ENCODE measurements at regions not wholly inside any gene's neighbourhood (a gene's known extent, or its start where the extent isn't known, plus 50 kb on each side); places are given as distances from the start of the nearest gene placed in this dataset.

- H3K9me3 ChIP-seq (ENCODE audit: control insufficient read depth, insufficient read depth, low read length), result peaks cover 2% of the 10 kb centered on the region
- peaks cover 8% of the 10 kb centered on the region for H3K4me1 ChIP-seq (ENCODE audit: control insufficient read depth, insufficient read depth, low read length)
- H3K36me3 ChIP-seq (ENCODE audit: control insufficient read depth, insufficient read depth, low read length), result no peaks in the 10 kb centered on the region
- no peak overlapping the region for H3K4me3 ChIP-seq (ENCODE audit: low read depth, low read length)
- no peaks in the 10 kb centered on the region for H3K27me3 ChIP-seq (ENCODE audit: control insufficient read depth, insufficient read depth, low read length)
- no peak overlapping the region for H3K9ac ChIP-seq (ENCODE audit: low read depth, low read length)
Measured at GRCh38 chrX:114165537-114165936, 418.3 kb upstream of the HTR2C start.

GRCh38 chrX:114162068-114162735, 421.7 kb upstream of the HTR2C start:
- Histone ChIP-seq H3K27me3 (ENCODE audit: control insufficient read depth, insufficient read depth, low read length) (no peaks in the 10 kb centered on the region), H3K36me3 (ENCODE audit: control insufficient read depth, insufficient read depth, low read length) (no peaks in the 10 kb centered on the region), H3K4me1 (ENCODE audit: control insufficient read depth, insufficient read depth, low read length) (peaks cover 8% of the 10 kb centered on the region), H3K4me3 (ENCODE audit: low read depth, low read length) (no peak overlapping the region), H3K9me3 (ENCODE audit: control insufficient read depth, insufficient read depth, low read length) (no peaks in the 10 kb centered on the region), H3K9ac (ENCODE audit: low read depth, low read length) (no peak overlapping the region)

DNA sequence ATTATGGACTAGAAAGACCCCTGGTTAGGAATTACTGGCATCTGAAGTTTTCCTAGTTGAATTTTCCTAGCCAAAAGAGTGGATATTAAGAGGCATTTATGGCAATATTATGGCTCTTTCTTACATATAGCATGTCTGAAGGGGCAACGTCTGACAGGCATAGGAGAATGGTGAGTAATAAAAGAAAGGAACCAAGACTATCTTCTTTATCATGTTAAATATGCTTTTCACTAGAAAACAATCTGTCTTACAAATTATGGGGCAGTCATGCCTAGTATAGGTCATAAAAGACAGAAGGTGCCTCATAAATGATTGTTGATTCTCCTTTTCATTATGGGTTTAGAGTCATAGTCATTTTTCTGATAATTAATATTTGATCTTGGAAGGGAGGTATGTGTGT, 431.1 kb upstream of the HTR2C start:
- H3K36me3 ChIP-seq (ENCODE audit: control insufficient read depth, insufficient read depth, low read length), result no peaks in the 10 kb centered on the region
- H3K9ac ChIP-seq (ENCODE audit: low read depth, low read length), result no peak overlapping the region
- H3K4me3 ChIP-seq (ENCODE audit: low read depth, low read length), result no peak overlapping the region
- no peaks in the 10 kb centered on the region for H3K27me3 ChIP-seq (ENCODE audit: control insufficient read depth, insufficient read depth, low read length)
- peaks cover 9% of the 10 kb centered on the region for H3K4me1 ChIP-seq (ENCODE audit: control insufficient read depth, insufficient read depth, low read length)
- no peaks in the 10 kb centered on the region for H3K9me3 ChIP-seq (ENCODE audit: control insufficient read depth, insufficient read depth, low read length)

DNA sequence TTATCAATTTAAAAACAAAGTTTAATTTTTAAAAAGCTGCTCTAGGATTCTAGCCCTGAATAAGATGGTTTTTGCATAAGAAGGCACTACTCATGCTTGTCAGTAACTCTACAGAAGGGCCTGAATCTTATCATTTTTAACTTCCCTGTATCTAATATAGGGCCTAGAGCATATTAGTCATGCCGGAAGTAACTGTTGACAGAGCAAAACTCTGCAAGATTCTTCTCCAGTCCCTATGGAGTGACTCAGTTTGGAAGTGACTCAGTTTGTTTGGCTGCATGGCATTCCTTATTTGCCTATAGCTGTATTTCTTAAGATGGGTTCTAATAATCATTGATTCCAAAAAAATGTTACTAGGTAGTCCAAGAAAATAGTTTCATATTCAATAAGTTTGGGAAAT, 431.8 kb upstream of the HTR2C start:
- Histone ChIP-seq H3K4me3 (ENCODE audit: low read depth, low read length) (no peak overlapping the region), H3K9ac (ENCODE audit: low read depth, low read length) (no peak overlapping the region), H3K9me3 (ENCODE audit: control insufficient read depth, insufficient read depth, low read length) (no peaks in the 10 kb centered on the region), H3K36me3 (ENCODE audit: control insufficient read depth, insufficient read depth, low read length) (no peaks in the 10 kb centered on the region), H3K27me3 (ENCODE audit: control insufficient read depth, insufficient read depth, low read length) (no peaks in the 10 kb centered on the region), H3K4me1 (ENCODE audit: control insufficient read depth, insufficient read depth, low read length) (peaks cover 9% of the 10 kb centered on the region)

DNA sequence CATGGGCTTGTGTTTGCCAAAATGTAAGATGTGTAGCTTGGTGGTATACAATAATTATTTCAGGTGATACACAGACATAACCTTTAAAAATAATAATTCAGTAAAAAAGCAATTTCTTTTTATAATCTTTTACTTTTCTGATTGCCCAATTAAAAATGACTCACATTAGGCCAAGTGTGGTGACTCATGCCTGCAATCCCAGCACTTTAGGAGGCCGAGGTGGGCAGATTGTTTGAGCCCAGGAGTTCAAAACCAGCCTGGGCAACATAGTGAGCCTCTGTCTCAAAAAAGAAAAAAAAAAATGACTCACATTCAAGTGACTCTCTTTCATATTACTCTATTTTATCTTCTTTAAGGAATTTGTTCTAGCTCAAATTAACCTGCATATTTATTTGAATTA, 449.4 kb upstream of the HTR2C start:
- Histone ChIP-seq H3K27me3 (ENCODE audit: control insufficient read depth, insufficient read depth, low read length) (no peaks in the 10 kb centered on the region), H3K9me3 (ENCODE audit: control insufficient read depth, insufficient read depth, low read length) (no peaks in the 10 kb centered on the region), H3K9ac (ENCODE audit: low read depth, low read length) (no peak overlapping the region), H3K4me3 (ENCODE audit: low read depth, low read length) (no peak overlapping the region), H3K4me1 (ENCODE audit: control insufficient read depth, insufficient read depth, low read length) (no peaks in the 10 kb centered on the region), H3K36me3 (ENCODE audit: control insufficient read depth, insufficient read depth, low read length) (no peaks in the 10 kb centered on the region)

DNA sequence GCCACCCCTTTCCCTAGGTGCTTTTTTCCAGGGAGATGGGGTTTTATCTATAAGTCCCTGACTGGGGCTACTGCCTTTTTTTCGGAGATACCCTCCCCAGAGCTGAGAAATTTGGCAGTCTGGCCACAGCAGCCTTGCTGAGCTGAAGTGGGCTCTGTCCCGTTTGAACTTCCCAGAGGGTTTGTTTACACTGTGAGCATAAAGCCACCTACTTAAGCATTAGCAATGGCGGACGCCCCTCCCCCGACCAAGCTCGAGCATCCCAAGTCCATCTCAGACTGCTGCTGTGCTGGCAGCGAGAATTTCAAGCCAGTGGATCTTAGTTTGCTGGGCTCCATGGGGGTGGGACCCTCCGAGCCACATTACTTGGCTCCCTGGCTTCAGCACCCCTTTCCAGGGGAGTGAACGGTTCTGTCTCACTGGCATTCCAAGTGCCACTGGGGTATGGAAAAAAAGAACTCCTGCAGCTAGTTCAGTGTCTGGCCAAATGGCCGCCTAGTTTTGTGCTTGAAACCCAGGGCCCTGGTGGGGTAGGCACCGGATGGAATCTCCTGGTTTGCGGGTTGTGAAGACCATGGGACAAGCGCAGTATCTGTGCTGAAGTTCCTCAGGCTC, 456.4 kb upstream of the HTR2C start:
- peak overlapping the region; percentile 6 for H3K4me3 ChIP-seq (ENCODE audit: low read depth, low read length)
- H3K36me3 ChIP-seq (ENCODE audit: control insufficient read depth, insufficient read depth, low read length), result no peaks in the 10 kb centered on the region
- no peaks in the 10 kb centered on the region for H3K27me3 ChIP-seq (ENCODE audit: control insufficient read depth, insufficient read depth, low read length)
- no peaks in the 10 kb centered on the region for H3K9me3 ChIP-seq (ENCODE audit: control insufficient read depth, insufficient read depth, low read length)
- H3K4me1 ChIP-seq (ENCODE audit: control insufficient read depth, insufficient read depth, low read length), result peaks cover 8% of the 10 kb centered on the region
- no peak overlapping the region for H3K9ac ChIP-seq (ENCODE audit: low read depth, low read length)

DNA sequence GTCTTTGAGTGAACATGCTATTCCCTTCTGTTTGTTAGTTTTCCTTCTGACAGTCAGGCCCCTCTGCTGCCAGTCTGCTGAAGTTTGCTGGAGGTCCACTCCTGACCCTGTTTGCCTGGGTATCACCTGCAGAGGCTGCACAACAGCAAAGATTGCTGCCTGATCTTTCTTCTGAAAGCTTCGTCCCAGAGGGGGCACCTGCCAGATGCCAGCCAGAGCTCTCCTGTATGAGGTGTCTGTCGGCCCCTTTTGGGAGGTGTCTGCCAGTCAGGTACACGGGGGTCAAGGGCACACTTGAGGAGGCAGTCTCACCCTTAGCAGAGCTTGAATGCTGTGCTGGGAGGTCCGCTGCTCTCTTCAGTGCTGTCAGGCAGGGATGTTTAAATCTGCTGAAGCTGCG, 456.9 kb upstream of the HTR2C start:
- no peak overlapping the region for H3K9ac ChIP-seq (ENCODE audit: low read depth, low read length)
- H3K27me3 ChIP-seq (ENCODE audit: control insufficient read depth, insufficient read depth, low read length), result no peaks in the 10 kb centered on the region
- H3K4me3 ChIP-seq (ENCODE audit: low read depth, low read length), result peak overlapping the region; percentile 6
- H3K9me3 ChIP-seq (ENCODE audit: control insufficient read depth, insufficient read depth, low read length), result no peaks in the 10 kb centered on the region
- peaks cover 8% of the 10 kb centered on the region for H3K4me1 ChIP-seq (ENCODE audit: control insufficient read depth, insufficient read depth, low read length)
- H3K36me3 ChIP-seq (ENCODE audit: control insufficient read depth, insufficient read depth, low read length), result no peaks in the 10 kb centered on the region

- Histone ChIP-seq H3K9ac (ENCODE audit: low read depth, low read length) (no peak overlapping the region), H3K27me3 (ENCODE audit: control insufficient read depth, insufficient read depth, low read length) (no peaks in the 10 kb centered on the region), H3K4me1 (ENCODE audit: control insufficient read depth, insufficient read depth, low read length) (peaks cover 11% of the 10 kb centered on the region), H3K4me3 (ENCODE audit: low read depth, low read length) (no peak overlapping the region), H3K9me3 (ENCODE audit: control insufficient read depth, insufficient read depth, low read length) (no peaks in the 10 kb centered on the region), H3K36me3 (ENCODE audit: control insufficient read depth, insufficient read depth, low read length) (no peaks in the 10 kb centered on the region)
Measured at GRCh38 chrX:114101081-114101480, 482.8 kb upstream of the HTR2C start.

DNA sequence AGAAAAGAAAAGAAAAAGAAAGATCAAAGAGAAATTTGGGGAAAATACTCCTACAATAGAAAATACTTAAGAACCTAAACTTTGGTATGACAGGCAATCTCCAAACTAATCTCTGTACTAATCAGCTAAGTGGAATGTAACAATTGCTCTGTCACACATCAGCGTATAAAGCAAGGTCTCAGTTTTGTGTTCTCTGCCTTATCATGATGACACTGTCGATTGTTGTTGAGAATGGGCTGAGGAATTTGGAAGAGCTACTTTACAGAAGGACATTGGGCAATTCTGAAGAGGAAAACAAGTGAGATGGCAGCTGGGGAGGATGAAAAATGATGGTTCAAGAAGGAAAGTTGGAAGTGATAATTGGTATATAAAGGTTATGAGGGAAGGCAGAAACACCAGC, 486.0 kb upstream of the HTR2C start:
- Histone ChIP-seq H3K9me3 (ENCODE audit: control insufficient read depth, insufficient read depth, low read length) (no peaks in the 10 kb centered on the region), H3K9ac (ENCODE audit: low read depth, low read length) (no peak overlapping the region), H3K27me3 (ENCODE audit: control insufficient read depth, insufficient read depth, low read length) (no peaks in the 10 kb centered on the region), H3K36me3 (ENCODE audit: control insufficient read depth, insufficient read depth, low read length) (no peaks in the 10 kb centered on the region), H3K4me3 (ENCODE audit: low read depth, low read length) (no peak overlapping the region), H3K4me1 (ENCODE audit: control insufficient read depth, insufficient read depth, low read length) (peaks cover 11% of the 10 kb centered on the region)

DNA sequence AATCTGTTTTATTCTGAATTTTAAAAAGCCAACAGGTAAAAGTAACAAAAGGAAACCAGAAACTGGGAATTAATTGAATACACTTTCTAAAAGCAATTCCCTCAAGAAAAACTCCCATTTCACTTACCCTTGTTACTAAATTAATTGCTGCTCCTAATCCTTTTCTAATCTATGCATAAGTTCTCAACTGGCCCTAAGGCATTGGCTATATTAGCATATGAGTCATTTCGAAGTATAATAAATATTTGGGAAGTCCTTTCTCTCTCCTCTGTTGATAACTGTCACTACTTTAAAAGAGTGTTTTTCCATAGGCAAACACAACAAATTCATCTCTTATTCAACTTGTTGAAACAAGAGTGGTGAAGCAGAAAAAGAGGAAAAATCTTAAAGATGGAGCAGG, 486.5 kb upstream of the HTR2C start:
- H3K36me3 ChIP-seq (ENCODE audit: control insufficient read depth, insufficient read depth, low read length), result no peaks in the 10 kb centered on the region
- H3K4me1 ChIP-seq (ENCODE audit: control insufficient read depth, insufficient read depth, low read length), result peaks cover 11% of the 10 kb centered on the region
- H3K9me3 ChIP-seq (ENCODE audit: control insufficient read depth, insufficient read depth, low read length), result no peaks in the 10 kb centered on the region
- no peak overlapping the region for H3K9ac ChIP-seq (ENCODE audit: low read depth, low read length)
- H3K27me3 ChIP-seq (ENCODE audit: control insufficient read depth, insufficient read depth, low read length), result no peaks in the 10 kb centered on the region
- H3K4me3 ChIP-seq (ENCODE audit: low read depth, low read length), result no peak overlapping the region

DNA sequence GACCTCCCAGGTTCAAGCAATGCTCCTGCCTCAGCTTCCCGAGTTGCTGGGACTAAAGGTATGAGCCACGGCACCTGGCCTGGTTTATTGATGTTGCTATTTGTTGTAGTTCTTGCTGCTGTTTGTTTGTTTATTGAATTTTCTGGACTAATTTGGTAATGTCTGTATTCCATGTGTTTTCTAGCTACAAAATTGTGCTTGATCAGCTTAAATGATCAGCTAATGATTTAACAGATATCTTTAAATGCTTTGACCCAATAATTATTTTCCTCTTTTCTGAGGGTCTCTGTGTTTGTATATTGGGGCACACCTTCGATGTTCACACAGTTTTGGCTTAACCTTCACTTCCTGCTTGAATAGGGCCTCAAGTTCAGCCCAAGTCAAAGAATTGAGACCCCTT, 488.1 kb upstream of the HTR2C start:
- H3K4me1 ChIP-seq (ENCODE audit: control insufficient read depth, insufficient read depth, low read length), result peaks cover 11% of the 10 kb centered on the region
- no peaks in the 10 kb centered on the region for H3K27me3 ChIP-seq (ENCODE audit: control insufficient read depth, insufficient read depth, low read length)
- H3K36me3 ChIP-seq (ENCODE audit: control insufficient read depth, insufficient read depth, low read length), result no peaks in the 10 kb centered on the region
- no peak overlapping the region for H3K4me3 ChIP-seq (ENCODE audit: low read depth, low read length)
- no peak overlapping the region for H3K9ac ChIP-seq (ENCODE audit: low read depth, low read length)
- H3K9me3 ChIP-seq (ENCODE audit: control insufficient read depth, insufficient read depth, low read length), result no peaks in the 10 kb centered on the region

DNA sequence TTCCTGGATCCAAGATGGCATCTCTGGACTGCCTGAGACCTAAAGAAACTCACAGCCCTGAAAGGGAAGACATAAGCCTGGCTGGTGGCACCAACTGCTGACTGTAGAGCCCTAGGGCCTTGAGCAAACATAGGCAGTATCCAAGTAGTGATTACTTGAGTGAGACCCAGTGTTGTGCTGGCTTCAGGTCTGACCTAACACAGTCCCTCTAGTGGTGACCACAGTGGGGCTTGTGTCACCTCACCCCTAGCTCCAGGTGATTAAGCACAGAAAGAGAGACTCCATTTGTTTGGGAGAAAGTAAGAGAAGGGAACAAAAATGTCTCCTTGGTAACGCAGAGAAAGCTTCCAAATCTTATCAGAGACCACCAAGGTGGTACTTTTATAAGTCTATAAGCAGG, 496.3 kb upstream of the HTR2C start:
- Histone ChIP-seq H3K4me3 (ENCODE audit: low read depth, low read length) (no peak overlapping the region), H3K9me3 (ENCODE audit: control insufficient read depth, insufficient read depth, low read length) (no peaks in the 10 kb centered on the region), H3K36me3 (ENCODE audit: control insufficient read depth, insufficient read depth, low read length) (no peaks in the 10 kb centered on the region), H3K9ac (ENCODE audit: low read depth, low read length) (no peak overlapping the region), H3K27me3 (ENCODE audit: control insufficient read depth, insufficient read depth, low read length) (no peaks in the 10 kb centered on the region), H3K4me1 (ENCODE audit: control insufficient read depth, insufficient read depth, low read length) (no peaks in the 10 kb centered on the region)

Data from iPS-15b (cell line).